ENCODE measurements at regions not wholly inside any gene's neighbourhood (a gene's known extent, or its start where the extent isn't known, plus 50 kb on each side); places are given as distances from the start of the nearest gene placed in this dataset.
"Not testable (repeated sequence)": the region's sequence is repeated elsewhere in the genome, so short reads cannot be mapped to it uniquely, and the experiment has no call there.

DNA sequence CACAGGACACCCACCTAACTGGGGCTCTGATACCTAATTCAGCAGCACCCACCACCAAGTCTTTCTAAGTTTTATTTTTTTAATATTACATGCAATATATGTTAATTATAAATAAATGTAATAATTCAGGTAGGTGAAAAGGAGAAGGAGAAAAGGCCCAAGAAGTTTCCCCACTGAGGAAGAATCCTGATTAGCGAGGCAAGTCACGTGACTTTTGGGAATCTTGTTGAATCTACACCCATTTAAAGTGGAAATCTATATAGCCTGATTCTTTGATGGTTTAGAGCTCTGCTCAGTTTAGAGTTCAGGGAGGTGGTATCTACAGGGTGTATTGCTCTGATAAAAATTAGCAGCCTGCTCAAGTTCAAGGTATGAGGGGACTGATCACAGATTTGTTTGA lies 947.1 kb upstream of the DEFB115 start:
- not testable (repeated sequence) for TF ChIP-seq POLR2A, CTCF (IDR thresholded peaks at IDR 0.05)

Data from breast epithelium (tissue), 3 donors.